ENCODE measurements at regions not wholly inside any gene's neighbourhood (a gene's known extent, or its start where the extent isn't known, plus 50 kb on each side); places are given as distances from the start of the nearest gene placed in this dataset.
"Not testable (repeated sequence)": the region's sequence is repeated elsewhere in the genome, so short reads cannot be mapped to it uniquely, and the experiment has no call there.

- not testable (repeated sequence) for H3K4me2 ChIP-seq; H3K4me3 ChIP-seq (IDR thresholded peaks at IDR 0.05; ENCODE audit: insufficient read depth, low read depth, low read length); H3K27me3 ChIP-seq (ENCODE audit: insufficient read depth, low read depth); H3K4me1 ChIP-seq (ENCODE audit: low read depth, poor library complexity, severe bottlenecking); H4K20me1 ChIP-seq (ENCODE audit: insufficient read depth); H3K27ac ChIP-seq; H3K79me2 ChIP-seq (ENCODE audit: insufficient read depth, low read depth); H3K9ac ChIP-seq; H3K36me3 ChIP-seq (ENCODE audit: insufficient read depth); H2AFZ ChIP-seq (ENCODE audit: low read depth)
Measured at GRCh38 chr1:146883190-146883589, 54.9 kb upstream of the NBPF12 start.

DNA sequence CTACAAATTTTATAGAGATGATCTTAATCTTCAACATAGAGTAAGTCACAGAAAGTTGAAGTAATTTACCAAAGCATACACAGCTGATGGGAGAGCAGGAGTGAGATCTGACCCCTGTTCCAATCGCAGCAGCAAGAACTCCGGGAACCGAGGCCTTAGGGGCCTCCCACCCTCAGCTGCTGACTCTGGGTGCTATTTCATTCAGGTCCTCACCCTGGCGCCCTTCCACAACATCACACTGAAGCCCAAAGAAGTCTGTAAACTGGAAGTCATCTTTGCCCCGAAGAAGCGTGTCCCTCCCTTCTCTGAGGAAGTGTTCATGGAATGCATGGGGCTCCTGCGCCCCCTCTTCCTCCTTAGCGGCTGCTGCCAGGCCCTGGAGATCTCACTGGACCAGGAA is 57.0 kb upstream of the NBPF12 start:
- not testable (repeated sequence) for H3K27ac ChIP-seq; H3K4me2 ChIP-seq; H3K79me2 ChIP-seq (ENCODE audit: insufficient read depth, low read depth); H3K9ac ChIP-seq; H2AFZ ChIP-seq (ENCODE audit: low read depth); H3K36me3 ChIP-seq (ENCODE audit: insufficient read depth); H3K4me1 ChIP-seq (ENCODE audit: low read depth, poor library complexity, severe bottlenecking); H4K20me1 ChIP-seq (ENCODE audit: insufficient read depth); H3K27me3 ChIP-seq (ENCODE audit: insufficient read depth, low read depth); H3K4me3 ChIP-seq (IDR thresholded peaks at IDR 0.05; ENCODE audit: insufficient read depth, low read depth, low read length)

DNA sequence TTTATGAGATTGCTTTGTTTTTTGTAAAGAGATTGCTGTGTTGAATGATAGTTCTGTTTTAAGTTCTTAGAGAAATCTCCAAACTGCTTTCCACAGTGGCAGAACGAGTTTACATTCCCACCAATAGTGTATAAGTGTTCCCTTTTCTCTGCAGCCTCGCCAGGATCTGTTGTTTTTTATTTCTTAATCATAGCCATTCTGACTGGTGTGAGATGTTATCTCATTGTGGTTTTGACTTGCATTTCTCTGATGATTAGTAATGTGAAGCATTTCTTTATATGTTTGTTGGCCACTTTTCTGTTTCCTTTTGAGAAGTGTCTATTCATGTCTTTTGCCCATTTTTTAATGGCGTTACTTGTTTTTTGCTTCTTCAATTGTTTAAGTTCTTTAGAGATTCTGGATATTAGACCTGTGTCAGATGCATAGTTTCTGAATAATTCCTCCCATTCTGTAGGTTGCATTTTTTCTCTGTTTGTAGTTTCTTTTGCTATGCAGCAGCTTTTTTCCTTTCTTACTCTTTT is 74.3 kb upstream of the NBPF12 start:
- H3K9ac ChIP-seq; H3K36me3 ChIP-seq (ENCODE audit: insufficient read depth); H3K4me1 ChIP-seq (ENCODE audit: low read depth, poor library complexity, severe bottlenecking); H3K27me3 ChIP-seq (ENCODE audit: insufficient read depth, low read depth); H3K4me2 ChIP-seq; H3K27ac ChIP-seq; H3K4me3 ChIP-seq (IDR thresholded peaks at IDR 0.05; ENCODE audit: insufficient read depth, low read depth, low read length); H3K79me2 ChIP-seq (ENCODE audit: insufficient read depth, low read depth); H4K20me1 ChIP-seq (ENCODE audit: insufficient read depth); H2AFZ ChIP-seq (ENCODE audit: low read depth): not testable (repeated sequence)

DNA sequence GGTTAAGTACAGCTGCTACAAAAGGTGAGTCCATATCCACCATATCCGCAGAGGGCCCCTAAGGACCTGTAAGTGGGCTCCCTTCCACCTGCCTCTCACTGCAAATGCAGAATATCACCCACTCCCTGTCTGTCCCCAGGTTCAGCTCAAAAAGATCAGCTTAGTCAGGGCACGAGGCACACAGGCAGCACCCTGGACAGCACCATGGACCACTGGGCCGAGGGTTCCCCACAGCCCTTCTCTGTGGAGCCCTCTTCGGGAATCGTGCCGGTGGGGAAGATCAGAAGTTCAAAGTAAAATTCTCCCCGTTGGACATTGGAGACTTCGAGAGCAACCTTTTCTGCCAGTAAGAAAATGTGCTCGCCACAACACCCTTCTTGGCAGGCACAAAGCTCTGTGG is 85.0 kb upstream of the NBPF12 start:
- H3K4me3 ChIP-seq (IDR thresholded peaks at IDR 0.05; ENCODE audit: insufficient read depth, low read depth, low read length); H3K27ac ChIP-seq; H3K27me3 ChIP-seq (ENCODE audit: insufficient read depth, low read depth); H3K79me2 ChIP-seq (ENCODE audit: insufficient read depth, low read depth); H2AFZ ChIP-seq (ENCODE audit: low read depth); H3K36me3 ChIP-seq (ENCODE audit: insufficient read depth); H3K9ac ChIP-seq; H4K20me1 ChIP-seq (ENCODE audit: insufficient read depth); H3K4me1 ChIP-seq (ENCODE audit: low read depth, poor library complexity, severe bottlenecking); H3K4me2 ChIP-seq: not testable (repeated sequence)

- not testable (repeated sequence) for H3K9ac ChIP-seq; H3K79me2 ChIP-seq (ENCODE audit: insufficient read depth, low read depth); H3K4me2 ChIP-seq; H3K36me3 ChIP-seq (ENCODE audit: insufficient read depth); H3K27me3 ChIP-seq (ENCODE audit: insufficient read depth, low read depth); H4K20me1 ChIP-seq (ENCODE audit: insufficient read depth); H3K4me1 ChIP-seq (ENCODE audit: low read depth, poor library complexity, severe bottlenecking); H3K4me3 ChIP-seq (IDR thresholded peaks at IDR 0.05; ENCODE audit: insufficient read depth, low read depth, low read length); H2AFZ ChIP-seq (ENCODE audit: low read depth); H3K27ac ChIP-seq
Measured at GRCh38 chr1:146850352-146850889, 87.7 kb upstream of the NBPF12 start.

DNA sequence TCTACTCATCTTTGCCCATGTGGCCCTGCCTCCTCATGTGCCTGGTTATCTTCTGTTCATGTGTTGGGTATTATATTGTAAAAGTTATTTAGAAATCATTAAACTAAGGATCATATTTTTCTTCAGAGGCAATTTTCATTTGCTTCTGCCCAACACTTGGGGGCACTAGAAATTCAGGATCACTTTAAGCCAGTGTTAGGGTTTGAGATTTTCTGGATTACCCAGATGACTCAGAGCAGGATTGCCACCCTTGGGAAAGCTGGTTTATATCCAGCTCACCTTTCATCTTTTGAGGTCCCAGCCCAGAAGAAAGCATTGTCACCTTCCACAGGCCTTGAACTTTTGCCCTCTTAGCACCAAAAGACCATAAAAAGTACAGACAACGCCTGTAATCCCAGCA is 99.4 kb upstream of the NBPF12 start:
- H4K20me1 ChIP-seq (ENCODE audit: insufficient read depth); H3K27me3 ChIP-seq (ENCODE audit: insufficient read depth, low read depth); H2AFZ ChIP-seq (ENCODE audit: low read depth); H3K79me2 ChIP-seq (ENCODE audit: insufficient read depth, low read depth); H3K4me1 ChIP-seq (ENCODE audit: low read depth, poor library complexity, severe bottlenecking); H3K4me2 ChIP-seq; H3K27ac ChIP-seq; H3K36me3 ChIP-seq (ENCODE audit: insufficient read depth); H3K9ac ChIP-seq; H3K4me3 ChIP-seq (IDR thresholded peaks at IDR 0.05; ENCODE audit: insufficient read depth, low read depth, low read length): not testable (repeated sequence)

DNA sequence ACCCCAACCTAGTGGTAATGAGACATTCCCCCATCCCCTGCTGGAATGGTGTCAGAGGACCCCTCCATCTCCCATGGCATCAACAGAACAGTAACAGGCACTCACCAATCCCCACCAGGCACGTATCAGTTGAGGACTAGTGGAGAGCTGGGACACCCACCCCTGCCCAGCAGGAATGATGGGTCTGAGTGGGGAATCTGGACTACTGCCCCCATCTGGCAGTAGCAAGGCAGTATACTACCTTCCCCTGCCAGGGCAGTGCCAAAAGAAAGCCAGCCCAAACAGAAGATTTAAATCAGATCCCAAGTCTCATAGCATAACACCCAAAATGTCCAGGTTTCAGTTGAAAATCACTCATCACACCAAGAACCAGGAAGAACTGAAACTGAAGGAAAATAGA is 111.2 kb upstream of the NBPF12 start:
- H3K9ac ChIP-seq; H4K20me1 ChIP-seq (ENCODE audit: insufficient read depth); H3K4me3 ChIP-seq (IDR thresholded peaks at IDR 0.05; ENCODE audit: insufficient read depth, low read depth, low read length); H3K36me3 ChIP-seq (ENCODE audit: insufficient read depth); H2AFZ ChIP-seq (ENCODE audit: low read depth); H3K79me2 ChIP-seq (ENCODE audit: insufficient read depth, low read depth); H3K27ac ChIP-seq; H3K4me2 ChIP-seq; H3K4me1 ChIP-seq (ENCODE audit: low read depth, poor library complexity, severe bottlenecking); H3K27me3 ChIP-seq (ENCODE audit: insufficient read depth, low read depth): not testable (repeated sequence)

DNA sequence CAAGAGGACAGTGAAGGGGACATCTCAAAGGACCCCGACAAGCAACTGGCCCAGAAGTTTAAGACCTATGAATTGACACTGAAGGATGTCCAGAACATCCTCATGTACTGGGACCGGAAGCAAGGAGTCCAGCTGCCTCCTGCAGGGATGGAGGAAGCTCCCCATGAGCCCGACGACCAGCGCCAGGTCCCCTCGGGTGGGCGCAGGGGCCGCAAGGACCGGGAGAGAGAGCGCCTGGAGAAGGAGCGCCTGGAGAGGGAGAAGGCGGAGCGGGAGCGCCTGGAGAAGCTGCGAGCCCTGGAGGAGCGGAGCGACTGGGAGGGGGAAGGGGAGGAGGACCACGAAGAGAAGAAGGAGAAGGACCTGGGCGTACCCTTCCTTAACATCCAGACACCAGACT is 143.9 kb upstream of the NBPF12 start:
- H3K4me2 ChIP-seq; H3K4me3 ChIP-seq (IDR thresholded peaks at IDR 0.05; ENCODE audit: insufficient read depth, low read depth, low read length); H3K36me3 ChIP-seq (ENCODE audit: insufficient read depth); H3K9ac ChIP-seq; H3K27ac ChIP-seq; H4K20me1 ChIP-seq (ENCODE audit: insufficient read depth); H3K4me1 ChIP-seq (ENCODE audit: low read depth, poor library complexity, severe bottlenecking); H3K79me2 ChIP-seq (ENCODE audit: insufficient read depth, low read depth); H3K27me3 ChIP-seq (ENCODE audit: insufficient read depth, low read depth); H2AFZ ChIP-seq (ENCODE audit: low read depth): not testable (repeated sequence)

- not testable (repeated sequence) for H3K4me1 ChIP-seq (ENCODE audit: low read depth, poor library complexity, severe bottlenecking); H3K9ac ChIP-seq; H3K27me3 ChIP-seq (ENCODE audit: insufficient read depth, low read depth); H3K4me3 ChIP-seq (IDR thresholded peaks at IDR 0.05; ENCODE audit: insufficient read depth, low read depth, low read length); H3K36me3 ChIP-seq (ENCODE audit: insufficient read depth); H2AFZ ChIP-seq (ENCODE audit: low read depth); H3K27ac ChIP-seq; H3K79me2 ChIP-seq (ENCODE audit: insufficient read depth, low read depth); H4K20me1 ChIP-seq (ENCODE audit: insufficient read depth); H3K4me2 ChIP-seq
Measured at GRCh38 chr1:146792725-146793124, 145.4 kb upstream of the NBPF12 start.

- H3K79me2 ChIP-seq (ENCODE audit: insufficient read depth, low read depth); H3K36me3 ChIP-seq (ENCODE audit: insufficient read depth); H4K20me1 ChIP-seq (ENCODE audit: insufficient read depth); H3K4me2 ChIP-seq; H3K27me3 ChIP-seq (ENCODE audit: insufficient read depth, low read depth); H2AFZ ChIP-seq (ENCODE audit: low read depth); H3K4me1 ChIP-seq (ENCODE audit: low read depth, poor library complexity, severe bottlenecking); H3K4me3 ChIP-seq (IDR thresholded peaks at IDR 0.05; ENCODE audit: insufficient read depth, low read depth, low read length); H3K9ac ChIP-seq; H3K27ac ChIP-seq: not testable (repeated sequence)
Measured at GRCh38 chr1:146784212-146784940, 153.7 kb upstream of the NBPF12 start.

Data from KMS-11 (cell line).